GM21381 (cell line): ENCODE measurements at regions not wholly inside any gene's neighbourhood (a gene's known extent, or its start where the extent isn't known, plus 50 kb on each side); places are given as distances from the start of the nearest gene placed in this dataset.
"Not testable (repeated sequence)": the region's sequence is repeated elsewhere in the genome, so short reads cannot be mapped to it uniquely, and the experiment has no call there.

ENCODE experiments used
- ATAC-seq: cut with Tn5 transposase; IDR thresholded peaks from one replicate; pipeline ENCODE4 v1.9.1; 2021; ENCODE audit warnings: mild to moderate bottlenecking, moderate library complexity; ENCODE audit not compliant: unreplicated experiment

DNA sequence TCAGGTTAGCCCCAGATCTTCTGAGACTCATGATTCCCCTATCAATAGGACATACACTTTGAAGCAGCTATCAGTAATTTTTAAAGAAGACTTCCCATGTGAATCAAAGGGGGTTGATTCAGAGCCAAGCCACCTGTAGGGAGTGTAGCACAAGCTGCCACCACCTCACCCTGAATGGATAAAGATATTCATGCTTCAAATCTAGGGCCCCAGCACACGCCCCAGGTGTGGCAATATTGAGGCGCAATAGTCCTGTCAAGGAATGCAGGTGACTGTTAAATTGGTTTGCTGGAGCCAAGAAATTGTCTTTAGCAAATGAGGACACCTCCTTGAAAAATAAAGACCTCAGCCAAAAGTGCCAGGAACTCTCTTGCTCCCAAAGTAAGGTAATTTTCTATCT, 404.4 kb downstream of the MAFB start:
- no peak for ATAC-seq

DNA sequence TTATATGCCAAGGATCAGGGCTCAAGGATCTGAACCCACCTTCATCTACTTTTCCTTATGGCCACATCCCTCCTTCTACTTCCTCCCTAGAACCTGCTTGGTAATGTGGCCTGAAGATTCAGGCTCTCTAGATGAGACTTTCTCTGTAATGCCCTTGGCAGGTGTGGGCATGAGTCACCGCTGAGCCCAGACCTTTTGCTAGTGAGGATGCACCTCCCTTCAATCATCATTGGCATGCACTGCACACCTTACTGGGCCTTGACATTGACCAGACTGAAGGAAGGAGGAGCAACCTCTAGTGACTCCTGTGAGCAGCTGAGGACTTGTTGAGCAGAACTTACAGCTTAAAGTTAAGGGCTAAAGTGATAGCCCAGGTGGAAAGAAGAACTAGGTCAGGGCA, 405.3 kb downstream of the MAFB start:
- ATAC-seq: no peak

- ATAC-seq: no peak
Measured at GRCh38 chr20:40282941-40283340, 406.1 kb downstream of the MAFB start.

DNA sequence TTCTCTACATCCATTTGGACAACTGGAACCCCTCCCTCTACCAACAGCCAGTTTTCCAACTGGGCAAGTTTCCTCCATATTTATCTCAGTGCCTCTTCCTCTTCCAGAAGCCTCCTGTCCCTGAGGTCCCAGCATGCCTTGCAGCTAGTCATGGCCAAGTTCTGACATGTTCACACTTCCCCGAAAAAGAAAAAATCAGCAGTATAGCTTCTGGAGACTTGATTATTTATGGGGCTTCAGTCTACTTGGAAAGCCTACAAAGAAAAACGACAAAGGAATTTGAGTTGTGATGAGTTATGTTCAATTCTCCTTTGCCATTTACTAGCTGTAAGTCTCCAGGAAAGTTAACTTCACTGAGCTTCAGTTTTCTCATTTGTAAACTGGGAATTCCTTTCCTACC, 406.5 kb downstream of the MAFB start:
- no peak for ATAC-seq

DNA sequence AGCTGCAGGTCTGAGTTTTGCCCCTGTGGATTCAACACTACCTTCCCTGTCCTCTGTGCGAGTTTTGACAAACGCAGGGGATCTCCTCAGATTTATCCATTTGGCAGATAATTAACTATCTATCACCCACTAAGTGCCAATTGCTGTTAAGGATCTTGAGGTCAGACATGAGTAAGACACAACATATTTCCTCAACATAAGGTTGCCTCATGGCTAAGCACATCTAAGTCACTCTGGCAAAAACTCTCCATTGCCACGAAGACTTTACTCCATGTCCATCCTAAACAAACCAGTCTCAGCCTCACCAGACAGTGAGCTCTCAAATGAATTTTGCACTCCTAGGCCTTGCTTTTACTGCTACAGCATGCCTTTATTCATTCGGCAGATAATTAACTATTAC, 408.4 kb downstream of the MAFB start:
- ATAC-seq: no peak

DNA sequence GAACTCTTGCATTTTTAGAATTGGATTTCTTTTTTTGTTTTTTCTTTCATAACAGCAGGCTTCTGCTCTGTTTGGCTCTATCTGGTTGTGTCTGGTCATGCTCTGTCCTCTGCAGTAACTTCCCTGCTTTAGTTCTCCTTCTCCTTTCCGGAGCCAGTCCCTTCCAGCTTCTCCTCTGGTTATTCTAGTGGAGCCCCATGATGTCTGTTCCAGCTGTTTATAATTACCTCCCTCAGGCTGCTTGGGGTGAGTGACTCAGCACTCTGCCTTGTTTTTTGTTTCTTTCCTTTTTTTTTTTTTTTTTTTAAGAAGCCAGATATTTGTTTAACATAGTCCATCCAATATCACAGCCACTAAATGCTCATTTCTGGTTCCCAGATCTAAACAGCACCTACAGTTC, 409.6 kb downstream of the MAFB start:
- ATAC-seq: no peak

DNA sequence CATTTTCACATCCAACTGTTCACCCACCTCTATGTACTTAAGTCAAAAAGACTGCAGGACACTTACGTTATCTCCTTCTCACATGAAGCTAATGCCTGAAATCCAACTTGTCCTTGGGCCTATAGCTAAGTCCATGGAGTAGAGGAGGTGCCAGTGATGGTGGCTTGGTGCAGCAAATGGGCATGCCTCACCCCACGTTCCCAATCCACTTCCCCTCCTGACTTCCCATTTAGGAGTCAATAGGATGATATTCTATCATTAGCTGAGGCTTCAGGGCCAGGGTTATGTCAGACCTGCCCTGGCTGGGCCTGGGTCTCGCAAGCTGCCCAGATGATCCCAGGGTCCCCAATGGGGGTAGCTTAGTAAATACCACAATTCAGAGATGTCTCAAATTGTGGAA, 410.4 kb downstream of the MAFB start:
- no peak for ATAC-seq

DNA sequence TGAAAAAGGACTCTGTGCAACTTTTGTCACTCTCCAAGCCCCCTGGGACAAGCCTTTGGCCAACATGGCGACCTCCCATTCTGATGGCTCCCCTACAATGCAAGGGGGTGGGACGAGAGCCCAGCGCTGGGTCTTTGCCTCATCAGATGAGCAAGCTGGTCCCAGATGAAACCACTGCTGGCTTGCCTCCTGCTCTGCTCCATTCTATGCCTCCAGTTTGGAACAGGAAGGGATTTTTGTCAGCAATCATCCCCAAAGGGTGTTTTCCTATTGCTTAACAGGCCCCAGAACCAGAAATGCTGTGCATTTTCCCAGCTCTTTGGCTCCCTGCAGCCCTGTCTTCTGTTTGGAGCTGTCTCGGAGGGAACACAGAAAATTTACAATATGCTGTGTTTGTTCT, 412.7 kb downstream of the MAFB start:
- ATAC-seq: no peak

GRCh38 chr20:40275738-40276137, 413.3 kb downstream of the MAFB start:
- no peak for ATAC-seq

DNA sequence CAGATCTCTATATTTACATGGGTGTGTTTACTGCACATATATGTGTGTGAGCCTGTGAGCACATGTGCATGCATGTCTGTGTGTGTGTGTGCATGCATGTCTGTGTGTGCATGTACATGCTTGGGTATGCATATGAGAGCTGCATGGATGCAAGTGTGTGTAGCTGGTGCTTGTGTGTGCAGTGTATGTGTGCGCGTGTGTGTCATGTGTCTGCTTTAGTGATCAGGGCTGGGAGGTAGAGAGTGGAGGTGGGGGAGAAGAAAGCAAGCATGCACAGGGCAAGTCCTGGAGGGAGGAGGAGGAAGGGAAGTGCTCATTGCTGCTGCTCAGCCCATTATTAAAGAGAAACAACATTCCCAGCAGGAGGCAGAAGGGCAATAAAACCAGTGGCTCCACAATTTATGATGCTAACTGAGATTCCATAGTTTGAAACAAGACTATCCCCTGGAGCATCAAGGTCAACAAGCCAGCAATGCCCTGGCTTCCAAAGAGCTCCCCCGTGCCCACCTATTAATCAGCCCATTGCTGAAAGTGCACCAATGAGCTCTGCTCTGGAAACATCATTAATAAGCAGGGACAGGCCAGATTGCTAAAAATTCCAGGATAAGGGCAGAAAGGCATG, 414.0 kb downstream of the MAFB start:
- ATAC-seq: no peak

DNA sequence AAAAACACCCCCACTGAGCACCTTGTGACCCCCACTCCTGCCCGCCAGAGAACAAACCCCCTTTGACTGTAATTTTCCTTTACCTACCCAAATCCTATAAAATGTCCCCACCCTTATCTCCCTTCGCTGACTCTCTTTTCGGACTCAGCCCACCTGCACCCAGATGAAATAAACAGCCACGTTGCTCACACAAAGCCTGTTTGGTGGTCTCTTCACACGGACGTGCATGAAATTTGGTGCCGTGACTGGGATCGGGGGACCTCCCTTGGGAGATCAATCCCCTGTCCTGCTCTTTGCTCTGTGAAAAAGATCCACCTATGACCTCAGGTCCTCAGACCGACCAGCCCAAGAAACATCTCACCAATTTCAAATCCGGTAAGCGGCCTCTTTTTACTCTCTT, 419.8 kb downstream of the MAFB start:
- ATAC-seq: not testable (repeated sequence)

DNA sequence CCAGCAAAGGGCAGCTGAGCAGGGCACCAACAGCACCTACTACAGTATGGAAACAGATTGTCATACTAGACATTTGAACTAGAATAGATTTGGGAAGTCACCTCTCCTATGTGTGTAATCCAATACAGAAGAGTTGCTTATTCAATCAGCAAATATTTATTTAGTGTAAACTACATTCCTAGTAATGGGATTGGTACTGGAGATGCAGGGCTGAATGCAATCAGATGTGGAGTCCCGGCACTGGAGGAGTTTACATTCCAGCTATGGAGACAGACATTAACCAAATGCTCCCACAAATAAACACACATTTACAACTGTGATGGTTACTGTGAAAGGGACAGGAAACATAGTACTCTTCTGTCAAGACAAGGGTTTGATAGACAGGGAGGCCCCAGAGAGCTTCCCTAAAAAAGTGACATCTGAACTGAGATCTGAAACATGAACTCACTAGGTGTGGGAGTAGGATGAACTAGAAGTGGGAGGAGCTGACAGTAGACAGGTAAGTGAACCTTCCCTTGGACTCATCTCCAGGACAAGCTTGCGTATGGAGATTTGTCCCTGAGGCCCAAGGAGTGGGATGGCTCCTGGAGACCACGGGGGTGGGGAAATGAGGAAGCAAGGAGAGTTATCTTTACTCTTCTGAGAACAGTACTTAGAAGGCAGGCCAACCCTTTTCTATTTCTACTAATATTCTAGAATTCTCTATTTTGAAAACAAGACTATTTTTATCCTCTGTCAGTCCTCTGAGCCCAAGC, 420.5 kb downstream of the MAFB start:
- no peak for ATAC-seq

DNA sequence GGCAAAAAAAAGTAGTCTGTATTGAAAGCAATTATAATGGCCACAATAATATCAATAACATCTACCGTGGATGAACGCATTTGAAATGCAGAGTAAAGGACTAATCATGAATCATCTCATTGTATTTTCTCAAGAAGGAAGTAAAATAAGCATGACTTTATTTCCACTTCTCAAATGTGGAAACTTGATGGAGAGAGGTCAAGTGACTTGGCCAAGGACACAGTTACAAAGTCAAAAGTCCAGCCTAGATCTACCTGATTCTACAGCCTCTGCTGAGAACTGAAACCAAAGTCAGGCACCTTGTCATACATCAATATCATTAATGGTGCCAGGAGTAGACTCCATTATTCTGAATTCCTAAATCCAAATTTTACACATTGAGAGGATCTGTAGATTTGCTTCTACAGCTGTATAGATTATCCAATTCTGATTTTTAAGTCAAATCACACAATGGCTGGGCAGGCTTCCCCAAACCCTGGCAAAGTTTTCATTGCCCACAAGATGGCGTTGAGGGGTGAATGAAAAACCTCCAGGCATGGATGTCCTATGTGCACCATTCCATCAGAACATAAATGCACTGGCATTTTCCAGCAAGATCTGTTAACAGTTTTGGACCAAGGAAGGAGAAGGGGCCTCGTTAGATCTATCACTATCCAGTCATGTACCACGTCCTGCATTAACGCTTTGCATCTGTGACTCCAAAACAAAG, 423.1 kb downstream of the MAFB start:
- ATAC-seq: no peak

GRCh38 chr20:40262219-40262618, 426.8 kb downstream of the MAFB start:
- ATAC-seq: no peak

DNA sequence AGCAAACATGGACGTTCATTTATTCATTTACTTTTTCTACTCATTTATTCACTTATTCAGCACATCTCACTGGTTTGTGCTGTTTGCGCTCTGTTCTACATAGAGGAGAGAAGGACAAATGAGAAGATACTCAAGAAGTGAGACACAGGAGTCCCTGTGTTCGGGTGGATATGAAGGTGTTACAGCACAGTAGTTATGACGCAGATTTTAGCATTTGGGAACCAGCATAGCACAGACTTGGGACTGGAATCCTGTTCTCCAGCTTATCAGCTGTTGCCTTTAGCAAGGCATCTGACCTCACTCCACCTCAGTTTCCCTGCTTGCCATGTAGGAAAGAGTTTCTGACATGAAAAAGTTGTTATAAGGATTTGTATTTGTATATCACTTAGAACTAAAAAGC, 430.1 kb downstream of the MAFB start:
- no peak for ATAC-seq

DNA sequence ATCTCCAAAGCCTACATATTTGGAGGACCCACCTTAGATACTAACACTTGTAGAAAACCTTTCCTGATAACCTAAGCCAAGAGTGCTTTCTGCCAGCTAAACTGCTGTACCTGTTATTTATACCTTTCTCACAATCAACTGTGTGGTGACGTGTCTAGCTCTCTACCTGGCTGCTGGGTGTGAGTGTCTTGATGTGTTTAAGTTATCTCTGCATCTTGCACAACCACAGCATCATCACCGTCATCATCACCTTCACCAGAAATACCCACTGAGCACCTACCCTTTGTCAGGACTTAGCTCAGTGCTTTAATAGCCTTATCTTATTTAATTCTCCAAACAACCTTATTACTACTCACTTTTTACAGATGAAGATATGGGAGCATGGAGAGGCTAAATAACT, 431.3 kb downstream of the MAFB start:
- ATAC-seq: no peak

- no peak for ATAC-seq
Measured at GRCh38 chr20:40255365-40255764, 433.7 kb downstream of the MAFB start.

DNA sequence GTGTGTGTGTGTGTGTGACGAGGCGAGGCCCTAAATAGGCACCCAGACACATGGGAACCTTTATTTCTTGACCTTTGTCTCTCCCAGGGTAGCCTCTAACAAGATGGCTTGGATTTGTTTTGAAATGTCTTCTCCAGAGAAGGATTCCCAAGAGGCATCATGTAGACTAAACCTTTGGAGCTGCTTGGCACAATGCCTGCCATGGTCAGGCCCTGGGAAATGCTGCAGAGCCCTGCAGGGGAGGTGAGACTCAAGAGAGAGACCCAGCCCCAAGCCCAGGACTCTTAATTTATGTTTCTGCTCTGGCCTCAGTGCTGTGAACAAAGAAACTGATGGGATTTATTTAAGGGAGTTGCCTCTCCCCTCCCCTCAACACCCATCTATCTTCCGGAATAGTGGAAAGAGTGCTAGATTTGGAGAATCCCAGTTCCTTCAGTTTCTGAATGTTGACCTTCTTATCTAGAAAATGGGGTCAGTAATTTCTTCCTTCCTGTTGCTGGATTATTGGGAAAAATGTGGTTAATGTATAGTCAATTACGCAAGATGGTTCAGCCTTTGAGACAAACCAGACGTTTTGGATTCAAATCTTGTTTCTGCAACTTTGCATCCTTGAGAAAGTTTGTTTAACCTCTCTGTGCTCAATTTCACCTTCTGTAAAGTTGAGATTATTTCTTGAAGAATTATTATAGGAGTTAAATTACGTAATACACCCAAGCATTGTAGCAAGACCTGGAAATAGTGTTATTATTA, 434.8 kb downstream of the MAFB start:
- ATAC-seq: no peak

- no peak for ATAC-seq
Measured at GRCh38 chr20:40251284-40251932, 437.6 kb downstream of the MAFB start.

GRCh38 chr20:40249805-40250204, 439.2 kb downstream of the MAFB start:
- ATAC-seq: no peak

- no peak for ATAC-seq
Measured at GRCh38 chr20:40245829-40246228, 443.2 kb downstream of the MAFB start.
